Naive thymus-derived CD4-positive, alpha-beta T cell (primary cell): ENCODE measurements at regions not wholly inside any gene's neighbourhood (a gene's known extent, or its start where the extent isn't known, plus 50 kb on each side); places are given as distances from the start of the nearest gene placed in this dataset.
"Not testable (repeated sequence)": the region's sequence is repeated elsewhere in the genome, so short reads cannot be mapped to it uniquely, and the experiment has no call there.

ENCODE experiments used
- ATAC-seq: fragments of 150-1000 bp; cut with Tn5 transposase; 2 replicates; pipeline ENCODE4 v1.10.0; 2021; ENCODE audit warnings: mild to moderate bottlenecking, moderate library complexity
- CTCF ChIA-PET: fragments of 350-600 bp; sonication (Branson Sonifier 250); formaldehyde crosslinking; loops from one replicate; lab custom pipeline; 2021; ENCODE audit warnings: antibody characterized with exemption; lab: Charles Lee
- POLR2A ChIA-PET: fragments of 350-600 bp; sonication (Branson Sonifier 250); formaldehyde crosslinking; loops from one replicate; lab custom pipeline; 2021; ENCODE audit warnings: antibody characterized with exemption, inconsistent platforms; lab: Charles Lee
- DNase-seq, 9 donors: peaks; one replicate each; pipeline versions ENCODE4 v3.0.0 to v3.0.0-alpha.2; 2020 to 2022; ENCODE audit warnings: mixed read lengths in 1 of 9
- H3K27ac ChIP-seq: one replicate; pipeline ENCODE4 v1.7.0; 2013; ENCODE audit warnings: mild to moderate bottlenecking, low read depth, low read length, moderate library complexity
- H3K27me3 ChIP-seq, 2 donors: one replicate each; pipeline ENCODE4 v1.7.0; 2013; ENCODE audit warnings: low read length in 2 of 2, mild to moderate bottlenecking in 2 of 2, moderate library complexity in 2 of 2; ENCODE audit not compliant: control insufficient read depth in 2 of 2, insufficient read depth in 2 of 2
- H3K36me3 ChIP-seq, 3 experiments: 1 replicate in 2 of 3; 2 replicates in 1 of 3; pipeline ENCODE4 v1.7.0; 2013; ENCODE audit warnings: low read length in 3 of 3, mild to moderate bottlenecking in 3 of 3, moderate library complexity in 1 of 3; ENCODE audit not compliant: insufficient read depth in 3 of 3, control insufficient read depth in 2 of 3
- H3K4me1 ChIP-seq, 2 donors: one replicate each; pipeline ENCODE4 v1.7.0; 2013; ENCODE audit warnings: low read length in 2 of 2, mild to moderate bottlenecking in 2 of 2, moderate library complexity in 1 of 2; ENCODE audit not compliant: control insufficient read depth in 2 of 2, insufficient read depth in 2 of 2
- H3K4me3 ChIP-seq: 2 replicates; pipeline ENCODE4 v1.7.0; 2013; ENCODE audit warnings: mild to moderate bottlenecking, low read length
- H3K9me3 ChIP-seq, 3 experiments: 1 replicate in 2 of 3; 2 replicates in 1 of 3; pipeline ENCODE4 v1.7.0; 2013; ENCODE audit warnings: low read length in 3 of 3; ENCODE audit not compliant: control insufficient read depth in 2 of 3
- H3K27ac Mint-ChIP-seq, 9 donors: one replicate each; pipeline ENCODE4 v1.8.0; 2020 to 2022; ENCODE audit warnings: mixed read lengths in 9 of 9, mild to moderate bottlenecking in 8 of 9, moderate library complexity in 5 of 9, inconsistent platforms in 2 of 9
- H3K27me3 Mint-ChIP-seq, 5 donors: one replicate each; pipeline ENCODE4 v1.8.0; 2021 to 2022; ENCODE audit warnings: mixed read lengths in 5 of 5, mild to moderate bottlenecking in 1 of 5
- H3K36me3 Mint-ChIP-seq, 5 donors: one replicate each; pipeline ENCODE4 v1.8.0; 2020 to 2022; ENCODE audit warnings: mixed read lengths in 5 of 5, mild to moderate bottlenecking in 3 of 5, inconsistent platforms in 1 of 5
- H3K4me1 Mint-ChIP-seq, 7 donors: one replicate each; pipeline ENCODE4 v1.8.0; 2020 to 2022; ENCODE audit warnings: mixed read lengths in 7 of 7, mild to moderate bottlenecking in 3 of 7, inconsistent platforms in 1 of 7
- H3K4me3 Mint-ChIP-seq, 10 donors: one replicate each; pipeline ENCODE4 v1.8.0; 2020 to 2022; ENCODE audit warnings: mild to moderate bottlenecking in 10 of 10, mixed read lengths in 10 of 10, moderate library complexity in 6 of 10, inconsistent platforms in 2 of 10
- H3K9me3 Mint-ChIP-seq, 11 donors: one replicate each; pipeline ENCODE4 v1.8.0; 2020 to 2022; ENCODE audit warnings: mixed read lengths in 11 of 11, mild to moderate bottlenecking in 4 of 11, inconsistent platforms in 1 of 11, moderate library complexity in 1 of 11
- intact Hi-C, 2 donors: fragments of 100-400 bp; cut with micrococcal nuclease; formaldehyde crosslinking; loops; one replicate each; pipeline ENCODE4 v1.15.1; 2023

DNA sequence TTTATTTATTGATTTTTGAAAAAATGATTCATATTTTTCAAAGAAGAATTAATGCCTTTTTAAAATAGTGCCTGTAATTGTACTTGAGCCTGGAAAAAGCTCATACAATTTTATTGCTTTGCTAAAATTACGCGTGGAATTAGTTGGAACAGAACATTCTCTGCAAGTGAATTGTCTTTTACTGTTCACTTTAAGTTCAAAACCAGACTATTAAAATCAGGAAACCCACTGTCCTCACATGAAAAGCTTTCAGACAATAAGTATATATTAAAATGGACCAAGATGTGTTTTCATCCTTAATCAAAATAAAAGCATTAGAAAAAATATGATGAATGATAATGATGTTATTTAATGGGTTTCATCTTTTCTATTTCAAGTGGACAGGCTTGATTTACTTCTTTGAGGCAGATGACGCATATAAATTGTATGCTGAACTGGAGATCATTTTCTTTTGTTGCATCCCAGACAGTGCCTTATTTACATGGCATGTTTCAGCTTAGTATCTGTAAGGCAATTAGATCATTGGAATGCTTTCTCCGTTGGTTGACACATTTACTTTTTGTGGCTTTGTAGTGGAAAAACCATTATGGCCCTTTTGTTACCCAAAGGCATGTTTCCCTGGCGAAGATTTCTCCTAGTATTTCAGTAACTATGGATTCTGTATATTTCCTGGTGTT is 299.0 kb upstream of the MAGEC2 start:
- ATAC-seq (no peak), DNase-seq (no peak)
- Histone ChIP-seq H3K36me3 (no peaks in the 10 kb centered on the region), H3K4me3 (no peak overlapping the region), H3K27ac (no peak overlapping the region), H3K27me3 (no peaks in the 10 kb centered on the region), H3K4me1 (no peaks in the 10 kb centered on the region), H3K9me3 (no peaks in the 10 kb centered on the region)
- no peak overlapping the region for H3K4me3 Mint-ChIP-seq
- peaks cover 0 to 7% (median 0%) of the 10 kb centered on the region in 11 donors for H3K9me3 Mint-ChIP-seq
- no peaks in the 10 kb centered on the region for H3K27me3 Mint-ChIP-seq
- ChIA-PET CTCF (no interaction called here), POLR2A (no interaction called here)
- intact Hi-C loops: no loop called here
- no peak overlapping the region for H3K27ac Mint-ChIP-seq
- no peaks in the 10 kb centered on the region for H3K4me1 Mint-ChIP-seq
- H3K36me3 Mint-ChIP-seq: no peaks in the 10 kb centered on the region

DNA sequence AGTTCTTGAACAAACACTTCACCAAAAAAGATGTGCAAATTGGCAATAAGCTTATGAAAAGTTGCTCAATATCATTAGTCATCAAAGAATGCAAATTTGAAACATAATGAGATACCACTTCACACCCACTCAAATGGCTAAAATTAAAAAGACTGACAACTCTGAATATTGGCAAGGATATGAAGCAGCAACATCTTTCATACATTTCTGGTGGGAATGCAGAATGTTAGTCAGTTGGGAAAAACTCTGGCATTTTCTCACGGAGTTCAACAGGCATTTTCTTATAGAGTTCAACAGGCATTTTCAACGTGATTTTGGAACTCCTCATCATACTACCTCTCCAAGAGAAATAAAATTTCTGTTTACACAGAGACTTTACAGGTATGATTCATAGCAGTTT is 297.4 kb upstream of the MAGEC2 start:
- Histone ChIP-seq H3K4me3 (no peak overlapping the region), H3K27ac (no peak overlapping the region), H3K9me3 (no peaks in the 10 kb centered on the region), H3K36me3 (no peaks in the 10 kb centered on the region), H3K27me3 (no peaks in the 10 kb centered on the region), H3K4me1 (no peaks in the 10 kb centered on the region)
- Mint-ChIP-seq H3K27me3 (no peaks in the 10 kb centered on the region), H3K9me3 (peaks cover 0 to 6% (median under 1%) of the 10 kb centered on the region in 11 donors), H3K27ac (no peak overlapping the region), H3K4me3 (no peak overlapping the region), H3K36me3 (no peaks in the 10 kb centered on the region), H3K4me1 (no peaks in the 10 kb centered on the region)
- ChIA-PET CTCF (no interaction called here), POLR2A (no interaction called here)
- DNase-seq (no peak), ATAC-seq (no peak)
- intact Hi-C loops: no loop called here

DNA sequence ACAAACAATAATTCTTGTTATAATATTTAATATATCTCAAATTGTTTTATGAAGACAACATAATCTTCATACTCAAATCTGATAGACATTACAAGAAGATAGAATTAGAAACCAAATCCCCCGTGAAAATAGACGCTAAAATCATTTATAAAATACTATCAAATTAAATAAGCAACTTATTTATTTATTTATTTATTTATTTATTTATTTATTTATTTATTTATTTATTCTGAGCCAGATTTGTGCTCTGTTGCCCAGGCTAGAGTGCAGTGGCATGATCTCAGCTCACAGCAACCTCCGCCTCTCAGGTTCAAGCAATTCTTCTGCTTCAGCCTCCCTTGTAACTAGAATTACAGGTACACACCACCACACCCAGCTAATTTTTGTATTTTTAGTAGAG is 294.9 kb upstream of the MAGEC2 start:
- intact Hi-C loops: no loop called here
- Mint-ChIP-seq H3K27ac (no peak overlapping the region), H3K9me3 (peaks cover 0 to 4% (median 0%) of the 10 kb centered on the region in 11 donors), H3K4me1 (no peaks in the 10 kb centered on the region), H3K4me3 (no peak overlapping the region), H3K36me3 (no peaks in the 10 kb centered on the region), H3K27me3 (no peaks in the 10 kb centered on the region)
- H3K27me3 ChIP-seq: no peaks in the 10 kb centered on the region
- ATAC-seq (no peak), DNase-seq (no peak)
- no peak overlapping the region for H3K4me3 ChIP-seq
- H3K36me3 ChIP-seq: no peaks in the 10 kb centered on the region
- CTCF ChIA-PET: no interaction called here
- no peak overlapping the region for H3K27ac ChIP-seq
- H3K4me1 ChIP-seq: no peaks in the 10 kb centered on the region
- H3K9me3 ChIP-seq: no peaks in the 10 kb centered on the region
- POLR2A ChIA-PET: no interaction called here

DNA sequence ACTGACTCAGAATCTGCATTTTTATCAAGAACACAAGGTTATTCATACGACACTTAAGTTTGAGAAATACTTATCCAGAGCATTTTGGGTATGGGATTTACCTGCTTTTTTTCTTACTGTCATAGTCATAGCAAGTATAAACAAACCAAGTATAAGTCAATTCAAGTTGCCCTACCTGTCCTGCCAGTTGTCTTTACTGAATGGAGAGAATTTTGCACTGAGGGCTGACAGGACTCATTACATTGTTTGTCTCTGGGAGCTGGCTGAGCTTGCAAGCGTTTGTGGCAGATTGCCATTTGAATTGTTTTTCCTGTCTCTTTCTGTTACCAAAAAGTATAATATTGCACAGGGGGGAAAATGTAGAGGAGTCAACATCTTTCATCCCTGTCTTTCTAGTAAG is 278.9 kb upstream of the MAGEC2 start:
- ChIA-PET POLR2A (no interaction called here), CTCF (no interaction called here)
- H3K4me3 Mint-ChIP-seq: no peak overlapping the region
- DNase-seq: no peak
- H3K9me3 Mint-ChIP-seq: peaks cover 0 to 7% (median 0%) of the 10 kb centered on the region in 11 donors
- no peaks in the 10 kb centered on the region for H3K36me3 Mint-ChIP-seq
- Histone ChIP-seq H3K4me3 (no peak overlapping the region), H3K27ac (no peak overlapping the region), H3K36me3 (no peaks in the 10 kb centered on the region), H3K4me1 (no peaks in the 10 kb centered on the region), H3K9me3 (no peaks in the 10 kb centered on the region), H3K27me3 (no peaks in the 10 kb centered on the region)
- H3K4me1 Mint-ChIP-seq: no peaks in the 10 kb centered on the region
- ATAC-seq: no peak
- H3K27ac Mint-ChIP-seq: no peak overlapping the region
- H3K27me3 Mint-ChIP-seq: no peaks in the 10 kb centered on the region
- intact Hi-C loops: no loop called here

DNA sequence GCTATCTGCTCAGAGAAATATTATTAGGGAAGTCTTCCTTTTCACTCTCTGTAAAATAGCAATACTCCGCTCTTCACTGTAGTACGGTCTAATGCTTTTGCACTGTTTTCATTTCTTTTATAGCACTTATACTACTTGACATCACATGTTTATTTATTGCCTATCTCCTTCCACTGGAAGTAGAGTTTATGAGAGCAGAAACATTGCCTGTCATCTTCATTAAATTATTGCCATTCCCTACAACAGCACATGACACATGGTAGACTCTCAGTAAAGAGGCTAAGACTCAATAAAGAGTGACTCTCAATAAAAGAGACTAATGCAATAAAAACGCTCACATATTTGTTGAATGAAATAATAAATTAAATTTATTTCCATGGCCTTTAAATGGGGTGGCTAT is 241.3 kb upstream of the MAGEC2 start:
- no peaks in the 10 kb centered on the region for H3K36me3 Mint-ChIP-seq
- no peaks in the 10 kb centered on the region for H3K4me1 Mint-ChIP-seq
- H3K4me3 Mint-ChIP-seq: no peak overlapping the region
- intact Hi-C loops: no loop called here
- Histone ChIP-seq H3K4me3 (no peak overlapping the region), H3K27me3 (no peaks in the 10 kb centered on the region), H3K36me3 (no peaks in the 10 kb centered on the region), H3K9me3 (no peaks in the 10 kb centered on the region), H3K27ac (no peak overlapping the region), H3K4me1 (no peaks in the 10 kb centered on the region)
- no peaks in the 10 kb centered on the region for H3K27me3 Mint-ChIP-seq
- no peak for ATAC-seq
- peaks cover 0 to 6% (median 2%) of the 10 kb centered on the region in 11 donors for H3K9me3 Mint-ChIP-seq
- no peak overlapping the region for H3K27ac Mint-ChIP-seq
- CTCF ChIA-PET: no interaction called here
- no peak for DNase-seq
- POLR2A ChIA-PET: no interaction called here

DNA sequence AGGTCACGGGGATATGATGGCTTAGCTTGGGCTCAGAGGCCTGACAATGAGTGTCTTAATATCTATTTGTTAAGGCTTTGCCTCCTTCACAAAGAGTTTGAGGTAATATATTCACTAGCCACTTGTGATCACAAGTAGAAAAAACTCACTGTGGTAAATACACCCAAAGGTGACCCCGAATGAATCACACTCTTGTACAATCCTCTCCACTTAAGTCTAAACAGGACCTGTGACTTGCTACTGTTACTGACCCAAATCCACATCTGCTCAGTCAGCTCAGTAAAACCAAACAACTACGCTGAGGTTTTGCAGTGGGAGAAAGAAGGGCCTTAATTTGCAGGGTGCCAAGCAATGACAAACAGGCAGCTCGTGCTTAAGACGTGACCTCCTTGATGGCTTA is 223.8 kb upstream of the MAGEC2 start:
- no peaks in the 10 kb centered on the region for H3K4me1 ChIP-seq
- Mint-ChIP-seq H3K27me3 (no peaks in the 10 kb centered on the region), H3K4me3 (no peak overlapping the region), H3K27ac (no peak overlapping the region), H3K4me1 (peaks cover 0 to 2% (median 0%) of the 10 kb centered on the region in 7 donors), H3K9me3 (peaks cover 0 to 8% (median 2%) of the 10 kb centered on the region in 11 donors), H3K36me3 (no peaks in the 10 kb centered on the region)
- no peaks in the 10 kb centered on the region for H3K9me3 ChIP-seq
- H3K27ac ChIP-seq: no peak overlapping the region
- intact Hi-C loops: no loop called here
- DNase-seq (no peak), ATAC-seq (no peak)
- no peak overlapping the region for H3K4me3 ChIP-seq
- CTCF ChIA-PET: no interaction called here
- H3K36me3 ChIP-seq: no peaks in the 10 kb centered on the region
- H3K27me3 ChIP-seq: no peaks in the 10 kb centered on the region
- POLR2A ChIA-PET: no interaction called here

DNA sequence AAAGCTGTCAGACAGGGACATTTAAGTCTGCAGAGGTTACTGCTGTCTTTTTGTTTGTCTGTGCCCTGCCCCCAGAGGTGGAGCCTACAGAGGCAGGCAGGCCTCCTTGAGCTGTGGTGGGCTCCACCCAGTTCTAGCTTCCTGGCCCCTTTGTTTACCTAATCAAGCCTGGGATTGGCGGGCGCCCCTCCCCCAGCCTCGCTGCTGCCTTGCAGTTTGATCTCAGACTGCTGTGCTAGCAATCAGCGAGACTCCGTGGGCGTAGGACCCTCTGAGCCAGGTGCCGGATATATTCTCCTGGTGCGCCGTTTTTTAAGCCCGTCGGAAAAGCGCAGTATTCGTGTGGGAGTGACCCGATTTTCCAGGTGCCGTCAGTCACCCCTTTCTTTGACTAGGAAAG is 185.9 kb upstream of the MAGEC2 start:
- H3K4me1 Mint-ChIP-seq, H3K36me3 Mint-ChIP-seq, H3K27ac Mint-ChIP-seq, H3K27ac ChIP-seq, H3K36me3 ChIP-seq, DNase-seq, H3K27me3 ChIP-seq, H3K9me3 Mint-ChIP-seq, H3K4me3 Mint-ChIP-seq, CTCF ChIA-PET, H3K27me3 Mint-ChIP-seq, POLR2A ChIA-PET, H3K4me1 ChIP-seq, intact Hi-C loops, ATAC-seq, H3K4me3 ChIP-seq, H3K9me3 ChIP-seq: not testable (repeated sequence)
